GM19455 (cell line): ENCODE measurements at regions not wholly inside any gene's neighbourhood (a gene's known extent, or its start where the extent isn't known, plus 50 kb on each side); places are given as distances from the start of the nearest gene placed in this dataset.
"Not testable (repeated sequence)": the region's sequence is repeated elsewhere in the genome, so short reads cannot be mapped to it uniquely, and the experiment has no call there.

Source experiments
- ATAC-seq: cut with Tn5 transposase; IDR thresholded peaks from one replicate; pipeline ENCODE4 v1.9.1; 2021; ENCODE audit not compliant: unreplicated experiment

GRCh38 chr11:98720951-98721350 is 299.8 kb upstream of the CNTN5 start:
- no peak for ATAC-seq

- no peak for ATAC-seq
These were observed 295.3 kb upstream of the CNTN5 start for GRCh38 chr11:98725471-98725870.

GRCh38 chr11:98728421-98728820 is 292.3 kb upstream of the CNTN5 start:
- no peak for ATAC-seq

GRCh38 chr11:98729118-98729517 is 291.6 kb upstream of the CNTN5 start:
- ATAC-seq, result no peak

- no peak for ATAC-seq
These were observed 287.8 kb upstream of the CNTN5 start for GRCh38 chr11:98732947-98733346.

GRCh38 chr11:98733378-98733777 is 287.4 kb upstream of the CNTN5 start:
- not testable (repeated sequence) for ATAC-seq

GRCh38 chr11:98734686-98735085 is 286.1 kb upstream of the CNTN5 start:
- no peak for ATAC-seq

- ATAC-seq, result no peak
These were observed 283.9 kb upstream of the CNTN5 start for GRCh38 chr11:98736833-98737232.

- no peak for ATAC-seq
These were observed 280.4 kb upstream of the CNTN5 start for GRCh38 chr11:98740321-98740720.

- ATAC-seq, result not testable (repeated sequence)
These were observed 257.3 kb upstream of the CNTN5 start for GRCh38 chr11:98763446-98763845.

- ATAC-seq, result no peak
These were observed 253.8 kb upstream of the CNTN5 start for GRCh38 chr11:98766903-98767302.

GRCh38 chr11:98770046-98770445 is 250.7 kb upstream of the CNTN5 start:
- not testable (repeated sequence) for ATAC-seq

- no peak for ATAC-seq
These were observed 249.0 kb upstream of the CNTN5 start for GRCh38 chr11:98771791-98772190.

GRCh38 chr11:98772893-98773292 is 247.9 kb upstream of the CNTN5 start:
- ATAC-seq, result no peak

GRCh38 chr11:98793276-98793675 is 227.5 kb upstream of the CNTN5 start:
- ATAC-seq, result no peak

- no peak for ATAC-seq
These were observed 222.4 kb upstream of the CNTN5 start for GRCh38 chr11:98798333-98798732.

- ATAC-seq, result no peak
These were observed 220.1 kb upstream of the CNTN5 start for GRCh38 chr11:98800696-98801095.

GRCh38 chr11:98828986-98829708 is 191.6 kb upstream of the CNTN5 start:
- no peak for ATAC-seq

- ATAC-seq, result no peak
These were observed 190.8 kb upstream of the CNTN5 start for GRCh38 chr11:98829971-98830370.

GRCh38 chr11:98834776-98835175 is 186.0 kb upstream of the CNTN5 start:
- no peak for ATAC-seq

GRCh38 chr11:98835335-98835734 is 185.4 kb upstream of the CNTN5 start:
- ATAC-seq, result no peak

- no peak for ATAC-seq
These were observed 184.6 kb upstream of the CNTN5 start for GRCh38 chr11:98836156-98836555.

- no peak for ATAC-seq
These were observed 178.6 kb upstream of the CNTN5 start for GRCh38 chr11:98842187-98842586.
